Activated CD8-positive, alpha-beta T cell treated with anti-CD3 and anti-CD28 coated beads for 36 hours (primary cell): ENCODE measurements at regions not wholly inside any gene's neighbourhood (a gene's known extent, or its start where the extent isn't known, plus 50 kb on each side); places are given as distances from the start of the nearest gene placed in this dataset.

ENCODE experiments used
- ATAC-seq: fragments of 200-7000 bp; cut with Tn5 transposase; one replicate; pipeline ENCODE4 v1.10.0; 2021; ENCODE audit warnings: mild to moderate bottlenecking, moderate library complexity
- CTCF ChIA-PET: fragments of 350-600 bp; sonication (Branson Sonifier 250); formaldehyde crosslinking; loops from one replicate; lab custom pipeline; 2021; ENCODE audit warnings: antibody characterized with exemption; lab: Charles Lee
- POLR2A ChIA-PET: fragments of 350-600 bp; sonication (Branson Sonifier 250); formaldehyde crosslinking; loops from one replicate; lab custom pipeline; 2021; ENCODE audit warnings: antibody characterized with exemption; lab: Charles Lee
- DNase-seq: peaks from one replicate; pipeline ENCODE4 v3.0.0-alpha.2; 2020
- H3K27ac Mint-ChIP-seq: one replicate; pipeline ENCODE4 v1.8.0; 2021; ENCODE audit warnings: mild to moderate bottlenecking, mixed read lengths
- H3K27me3 Mint-ChIP-seq: one replicate; pipeline ENCODE4 v1.8.0; 2021; ENCODE audit warnings: mixed read lengths
- H3K36me3 Mint-ChIP-seq: one replicate; pipeline ENCODE4 v1.8.0; 2021; ENCODE audit warnings: low read depth, mixed read lengths
- H3K4me1 Mint-ChIP-seq: one replicate; pipeline ENCODE4 v1.8.0; 2021; ENCODE audit warnings: low read depth, mixed read lengths
- H3K4me3 Mint-ChIP-seq: one replicate; pipeline ENCODE4 v1.8.0; 2021; ENCODE audit warnings: mild to moderate bottlenecking, moderate library complexity, mixed read lengths
- H3K9me3 Mint-ChIP-seq: one replicate; pipeline ENCODE4 v1.8.0; 2021; ENCODE audit warnings: mixed read lengths
- CTCF ChIP-seq: fragments of 200-600 bp; IDR thresholded peaks from one replicate; pipeline ENCODE4 v1.8.0; 2022; ENCODE audit warnings: antibody characterized with exemption, mild to moderate bottlenecking
- intact Hi-C: fragments of 100-400 bp; cut with micrococcal nuclease; formaldehyde crosslinking; loops from one replicate; pipeline ENCODE4 v1.10.0; 2022

GRCh38 chr20:55386686-55387085, 618.6 kb downstream of the CBLN4 start:
- CTCF ChIA-PET = no interaction called here
- DNase-seq = no peak
- Mint-ChIP-seq H3K36me3 (no peaks in the 10 kb centered on the region), H3K4me1 (no peaks in the 10 kb centered on the region), H3K27ac (no peak overlapping the region), H3K27me3 (no peaks in the 10 kb centered on the region), H3K4me3 (no peak overlapping the region), H3K9me3 (peaks cover 12% of the 10 kb centered on the region)
- no peak for ATAC-seq
- TF ChIP-seq CTCF = no peak
- POLR2A ChIA-PET = no interaction called here
- intact Hi-C loops = no loop called here

- DNase-seq (no peak), ATAC-seq (no peak)
- ChIA-PET POLR2A (no interaction called here), CTCF (no interaction called here)
- Mint-ChIP-seq H3K4me1 (no peaks in the 10 kb centered on the region), H3K27me3 (no peaks in the 10 kb centered on the region), H3K4me3 (no peak overlapping the region), H3K36me3 (no peaks in the 10 kb centered on the region), H3K27ac (no peak overlapping the region), H3K9me3 (peaks cover 6% of the 10 kb centered on the region)
- no peak for TF ChIP-seq CTCF
- intact Hi-C loops = no loop called here
Measured at GRCh38 chr20:55375920-55376319, 629.4 kb downstream of the CBLN4 start.

- H3K9me3 Mint-ChIP-seq = peaks cover 2% of the 10 kb centered on the region
- DNase-seq (no peak), ATAC-seq (no peak)
- no peak for TF ChIP-seq CTCF
- CTCF ChIA-PET = no interaction called here
- no peak overlapping the region for H3K27ac Mint-ChIP-seq
- no peak overlapping the region for H3K4me3 Mint-ChIP-seq
- H3K27me3 Mint-ChIP-seq = no peaks in the 10 kb centered on the region
- intact Hi-C loops = no loop called here
- H3K36me3 Mint-ChIP-seq = no peaks in the 10 kb centered on the region
- POLR2A ChIA-PET = no interaction called here
- H3K4me1 Mint-ChIP-seq = no peaks in the 10 kb centered on the region
Measured at GRCh38 chr20:55365745-55366144, 639.6 kb downstream of the CBLN4 start.

GRCh38 chr20:55360895-55361294, 644.4 kb downstream of the CBLN4 start:
- intact Hi-C loops = no loop called here
- Mint-ChIP-seq H3K27ac (no peak overlapping the region), H3K36me3 (no peaks in the 10 kb centered on the region), H3K27me3 (no peaks in the 10 kb centered on the region), H3K4me1 (no peaks in the 10 kb centered on the region), H3K9me3 (peaks cover 3% of the 10 kb centered on the region), H3K4me3 (no peak overlapping the region)
- TF ChIP-seq CTCF = no peak
- ChIA-PET POLR2A (no interaction called here), CTCF (no interaction called here)
- DNase-seq (no peak), ATAC-seq (no peak)

GRCh38 chr20:55354720-55355119, 650.6 kb downstream of the CBLN4 start:
- Mint-ChIP-seq H3K4me3 (no peak overlapping the region), H3K36me3 (no peaks in the 10 kb centered on the region), H3K4me1 (no peaks in the 10 kb centered on the region), H3K9me3 (peaks cover 5% of the 10 kb centered on the region), H3K27me3 (no peaks in the 10 kb centered on the region), H3K27ac (no peak overlapping the region)
- no peak for TF ChIP-seq CTCF
- ChIA-PET CTCF (no interaction called here), POLR2A (no interaction called here)
- ATAC-seq (no peak), DNase-seq (no peak)
- intact Hi-C loops = no loop called here
